ENCODE measurements at regions not wholly inside any gene's neighbourhood (a gene's known extent, or its start where the extent isn't known, plus 50 kb on each side); places are given as distances from the start of the nearest gene placed in this dataset.

DNA sequence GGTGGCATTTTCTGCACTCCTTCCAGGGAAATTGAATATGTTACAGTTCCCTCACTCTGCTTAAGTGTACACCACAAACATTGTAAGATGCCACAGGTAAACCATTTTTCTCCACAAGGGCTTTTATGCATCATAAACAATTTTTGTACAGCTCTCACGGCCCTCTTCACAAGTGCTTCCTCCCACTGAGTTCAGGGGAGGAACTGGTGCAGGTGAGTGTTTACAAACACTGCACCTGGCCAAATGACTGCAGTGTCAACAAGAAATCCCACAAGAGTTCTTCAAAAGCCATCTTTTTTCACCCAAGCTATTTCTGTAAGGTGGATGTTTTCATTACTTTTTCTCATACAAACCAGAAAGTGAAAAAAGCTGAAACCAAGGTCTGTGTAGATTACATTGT is 973.2 kb downstream of the AACS start:
- TF ChIP-seq, protein P1, sequence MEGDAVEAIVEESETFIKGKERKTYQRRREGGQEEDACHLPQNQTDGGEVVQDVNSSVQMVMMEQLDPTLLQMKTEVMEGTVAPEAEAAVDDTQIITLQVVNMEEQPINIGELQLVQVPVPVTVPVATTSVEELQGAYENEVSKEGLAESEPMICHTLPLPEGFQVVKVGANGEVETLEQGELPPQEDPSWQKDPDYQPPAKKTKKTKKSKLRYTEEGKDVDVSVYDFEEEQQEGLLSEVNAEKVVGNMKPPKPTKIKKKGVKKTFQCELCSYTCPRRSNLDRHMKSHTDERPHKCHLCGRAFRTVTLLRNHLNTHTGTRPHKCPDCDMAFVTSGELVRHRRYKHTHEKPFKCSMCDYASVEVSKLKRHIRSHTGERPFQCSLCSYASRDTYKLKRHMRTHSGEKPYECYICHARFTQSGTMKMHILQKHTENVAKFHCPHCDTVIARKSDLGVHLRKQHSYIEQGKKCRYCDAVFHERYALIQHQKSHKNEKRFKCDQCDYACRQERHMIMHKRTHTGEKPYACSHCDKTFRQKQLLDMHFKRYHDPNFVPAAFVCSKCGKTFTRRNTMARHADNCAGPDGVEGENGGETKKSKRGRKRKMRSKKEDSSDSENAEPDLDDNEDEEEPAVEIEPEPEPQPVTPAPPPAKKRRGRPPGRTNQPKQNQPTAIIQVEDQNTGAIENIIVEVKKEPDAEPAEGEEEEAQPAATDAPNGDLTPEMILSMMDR (conservative IDR thresholded peaks at IDR 0.05 in 1 of 2, IDR thresholded peaks at IDR 0.05 in 1 of 2; ENCODE audit: extremely low read depth in 1 of 2, insufficient read depth in 1 of 2, low read depth in 1 of 2, low read length in 2 of 2): no peak
- no peak for TF ChIP-seq EZH2 (IDR thresholded peaks at IDR 0.05; ENCODE audit: borderline replicate concordance, low read length)

Measured in mammary epithelial cell (primary cell).